GM12878 (cell line): ENCODE measurements at regions not wholly inside any gene's neighbourhood (a gene's known extent, or its start where the extent isn't known, plus 50 kb on each side); places are given as distances from the start of the nearest gene placed in this dataset.

Experiments
- ATAC-seq: fragments of 200-7000 bp; cut with Tn5 transposase; 3 replicates; pipeline ENCODE4 v1.9.1; 2020; ENCODE audit warnings: mild to moderate bottlenecking, moderate library complexity
- BruUV-seq: library from RNA; stranded (reverse); fragments of 400-500 nt; replicated peaks from 2 replicates; lab custom pipeline; 2021; lab: Mats Ljungman, UMichigan
- CTCF ChIA-PET: fragments of 300-600 bp; sonication (Branson Sonifier 250); formaldehyde crosslinking; extraction: SDS; loops from one replicate; lab custom pipeline; 2021; ENCODE audit warnings: inconsistent platforms; lab: Yijun Ruan, JAX
- POLR2A ChIA-PET: fragments of 350-600 bp; formaldehyde crosslinking; extraction: SDS; loops from one replicate; lab custom pipeline; 2021; ENCODE audit warnings: inconsistent platforms; lab: Charles Lee
- RAD21 ChIA-PET: fragments of 300-600 bp; sonication (Branson Sonifier 250); formaldehyde crosslinking; loops from one replicate; lab custom pipeline; 2023; ENCODE audit warnings: antibody characterized with exemption; ENCODE audit not compliant: unreplicated experiment; lab: Charles Lee
- SMC1A ChIA-PET: fragments of 300-600 bp; sonication (Branson Sonifier 250); formaldehyde crosslinking; loops from one replicate; lab custom pipeline; 2023; ENCODE audit not compliant: unreplicated experiment, uncharacterized antibody; lab: Charles Lee
- DNase-seq: peaks from one replicate; pipeline ENCODE4 v3.0.0-alpha.2; 2011; ENCODE audit warnings: low read depth, low spot score
- FAIRE-seq: peaks from 3 replicates; lab custom pipeline; 2011; peaks lifted over from hg19 to GRCh38; lab: Jason Lieb, UNC
- H2AFZ ChIP-seq: 2 replicates; pipeline ENCODE4 v1.6.0; 2011; ENCODE audit warnings: low read depth, low read length, control low read depth; ENCODE audit not compliant: control insufficient read depth
- H3K27ac ChIP-seq: 2 replicates; pipeline ENCODE4 v1.5.1; 2011; ENCODE audit warnings: control low read depth; ENCODE audit not compliant: control insufficient read depth, insufficient read depth
- H3K27me3 ChIP-seq, 2 experiments: replicated peaks in 1 of 2; 2 replicates each; pipeline versions ENCODE4 v1.6.0 to v1.6.1; 2011; ENCODE audit warnings: low read length in 1 of 2; ENCODE audit not compliant: control insufficient read depth in 2 of 2, insufficient read depth in 2 of 2
- H3K36me3 ChIP-seq, 2 experiments: 2 replicates each; pipeline ENCODE4 v1.5.1; 2011; ENCODE audit warnings: low read length in 1 of 2; ENCODE audit not compliant: control insufficient read depth in 2 of 2, insufficient read depth in 2 of 2
- H3K4me1 ChIP-seq: 2 replicates; pipeline ENCODE4 v1.6.1; 2011; ENCODE audit warnings: mild to moderate bottlenecking, low read length, moderate library complexity, mixed read lengths; ENCODE audit not compliant: control insufficient read depth, insufficient read depth
- H3K4me2 ChIP-seq: 2 replicates; pipeline ENCODE4 v1.6.0; 2011; ENCODE audit warnings: control low read depth; ENCODE audit not compliant: control insufficient read depth, insufficient read depth
- H3K4me3 ChIP-seq: fragments of 200-600 bp; sonication (generic); 2 replicates; pipeline ENCODE4 v1.5.1; 2016
- H3K79me2 ChIP-seq: 2 replicates; pipeline ENCODE4 v1.6.0; 2011; ENCODE audit warnings: low read length; ENCODE audit not compliant: control insufficient read depth, insufficient read depth
- H3K9ac ChIP-seq: 2 replicates; pipeline ENCODE4 v1.8.0; 2011; ENCODE audit warnings: low read length, control low read depth, mixed read lengths; ENCODE audit not compliant: control insufficient read depth, insufficient read depth
- H3K9me3 ChIP-seq: replicated peaks from 3 replicates; pipeline ENCODE4 v1.5.1; 2011; ENCODE audit warnings: mild to moderate bottlenecking, low read length; ENCODE audit not compliant: control insufficient read depth, insufficient read depth
- H4K20me1 ChIP-seq: 2 replicates; pipeline ENCODE4 v1.6.0; 2011; ENCODE audit not compliant: control insufficient read depth, insufficient read depth
- ATF7 ChIP-seq: fragments of 450-650 bp; IDR thresholded peaks from 2 replicates; pipeline ENCODE4 v1.6.1; 2016; ENCODE audit warnings: low read depth, mild to moderate bottlenecking
- BCLAF1 ChIP-seq: fragments of 450-650 bp; IDR thresholded peaks from 2 replicates; pipeline ENCODE4 v1.6.1; 2017; ENCODE audit warnings: antibody characterized with exemption, mild to moderate bottlenecking, moderate library complexity
- BRCA1 ChIP-seq: IDR thresholded peaks from 2 replicates; pipeline ENCODE4 v1.6.1; 2011; ENCODE audit warnings: low read depth, low read length, improper control_type of control experiment
- E2F4 ChIP-seq: IDR thresholded peaks from 2 replicates; pipeline ENCODE4 v1.6.1; 2012; ENCODE audit warnings: low read depth, low read length, improper control_type of control experiment
- EED ChIP-seq: sonication (generic); IDR thresholded peaks from 2 replicates; pipeline ENCODE4 v1.6.1; 2016; ENCODE audit warnings: antibody characterized with exemption, low read depth
- ETV6 ChIP-seq, 2 experiments: fragments of 450-650 bp in 1 of 2; IDR thresholded peaks in 1 of 2; conservative IDR thresholded peaks in 1 of 2; 2 replicates each; pipeline ENCODE4 v1.6.1; 2014; ENCODE audit warnings: antibody characterized with exemption in 1 of 2, borderline replicate concordance in 1 of 2, low read depth in 1 of 2, mild to moderate bottlenecking in 1 of 2, moderate library complexity in 1 of 2
- HCFC1 ChIP-seq: fragments of 150-350 bp; IDR thresholded peaks from 2 replicates; pipeline ENCODE4 v1.6.1; 2014; ENCODE audit warnings: low read length
- HDAC6 ChIP-seq: fragments of 200-600 bp; sonication (generic); IDR thresholded peaks from one replicate; pipeline ENCODE4 v1.8.0; 2017; ENCODE audit warnings: antibody characterized with exemption; ENCODE audit not compliant: unreplicated experiment
- KDM1A ChIP-seq: fragments of 200-600 bp; sonication (generic); IDR thresholded peaks from 2 replicates; pipeline ENCODE4 v1.6.1; 2016; ENCODE audit warnings: borderline replicate concordance
- KLF5 ChIP-seq: fragments of 450-650 bp; IDR thresholded peaks from 2 replicates; pipeline ENCODE4 v1.6.1; 2014; ENCODE audit warnings: mild to moderate bottlenecking; ENCODE audit not compliant: partially characterized antibody
- MYC ChIP-seq: IDR thresholded peaks from 2 replicates; pipeline ENCODE4 v1.6.1; 2011; ENCODE audit warnings: mild to moderate bottlenecking, low read length, moderate library complexity, inconsistent platforms; ENCODE audit not compliant: insufficient read depth, insufficient replicate concordance, insufficient read length, severe bottlenecking
- RB1 ChIP-seq: fragments of 450-650 bp; formaldehyde crosslinking; IDR thresholded peaks from 2 replicates; pipeline ENCODE4 v1.6.1; 2017; ENCODE audit warnings: mild to moderate bottlenecking, borderline replicate concordance
- RUNX3 ChIP-seq: IDR thresholded peaks from 2 replicates; pipeline ENCODE4 v1.6.1; 2012; ENCODE audit warnings: low read length, inconsistent platforms
- SRF ChIP-seq, 2 experiments: IDR thresholded peaks; 2 replicates each; pipeline ENCODE4 v1.6.1; 2011; ENCODE audit warnings: low read depth in 2 of 2, low read length in 2 of 2, mild to moderate bottlenecking in 1 of 2, moderate library complexity in 1 of 2
- TCF3 ChIP-seq: IDR thresholded peaks from 2 replicates; pipeline ENCODE4 v1.6.1; 2012; ENCODE audit warnings: low read depth, mild to moderate bottlenecking, low read length, borderline replicate concordance; ENCODE audit not compliant: insufficient read depth
- TCF7 ChIP-seq: IDR thresholded peaks from 2 replicates; pipeline ENCODE4 v1.6.1; 2014; ENCODE audit warnings: antibody characterized with exemption, borderline replicate concordance
- YY1 ChIP-seq: IDR thresholded peaks from 2 replicates; pipeline ENCODE4 v1.6.1; 2011; ENCODE audit warnings: low read depth, mild to moderate bottlenecking, low read length
- ZNF274 ChIP-seq: IDR thresholded peaks from one replicate; pipeline ENCODE4 v1.8.0; 2011; ENCODE audit not compliant: insufficient read length, insufficient read depth
- WGBS: methylation state at CpG from one replicate; pipeline ENCODE4 v1.1.6; 2016; ENCODE audit warnings: low lambda C conversion rate; ENCODE audit not compliant: insufficient replicate concordance, insufficient coverage; ENCODE audit errors: missing lambda C conversion rate; 5-methylcytosine and 5-hydroxymethylcytosine counted together
- in situ Hi-C: fragments of 300-500 bp; cut with MboI; formaldehyde crosslinking; loops from 9 replicates; pipeline ENCODE4 v1.14.3; 2018; ENCODE audit warnings: mixed read lengths
- intact Hi-C: fragments of 100-400 bp; cut with micrococcal nuclease; formaldehyde crosslinking; loops from one replicate; pipeline ENCODE4 v1.14.2; 2022; ENCODE audit not compliant: unreplicated experiment

DNA sequence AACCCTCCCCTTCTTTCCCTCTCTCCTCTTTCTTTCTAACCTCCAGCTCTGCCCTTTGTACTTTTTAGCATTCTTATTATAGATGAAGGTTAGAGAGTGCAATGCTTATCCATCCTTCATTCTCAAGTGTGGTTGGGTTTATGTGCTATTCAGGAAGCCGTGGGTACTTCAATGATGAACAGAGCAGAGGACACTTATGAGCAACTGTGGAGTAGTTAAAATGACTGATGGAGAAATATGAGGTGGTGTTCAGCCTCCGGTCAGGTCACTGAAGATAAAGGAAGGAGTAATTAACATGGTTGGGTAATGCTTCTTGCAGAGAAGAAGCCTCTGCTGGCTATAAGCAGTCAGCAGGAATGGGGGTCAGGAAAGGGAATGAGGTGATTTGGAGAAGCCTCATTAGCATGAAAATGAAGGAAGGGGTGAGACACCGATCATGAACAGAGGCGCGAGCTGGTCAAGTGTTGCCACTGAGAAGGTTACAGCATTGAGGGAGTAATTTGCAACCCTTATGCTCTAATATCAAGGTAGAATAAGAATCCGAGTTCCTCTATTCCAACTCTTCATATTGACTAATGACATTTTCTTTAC lies 174.7 kb downstream of the LPIN1 start (continued):
- TF ChIP-seq BRCA1 = no peak
- no peak for TF ChIP-seq TCF3
- TF ChIP-seq MYC = no peak
- TF ChIP-seq KLF5 = no peak
- no peak for TF ChIP-seq ZNF274
- TF ChIP-seq TCF7 = no peak

DNA sequence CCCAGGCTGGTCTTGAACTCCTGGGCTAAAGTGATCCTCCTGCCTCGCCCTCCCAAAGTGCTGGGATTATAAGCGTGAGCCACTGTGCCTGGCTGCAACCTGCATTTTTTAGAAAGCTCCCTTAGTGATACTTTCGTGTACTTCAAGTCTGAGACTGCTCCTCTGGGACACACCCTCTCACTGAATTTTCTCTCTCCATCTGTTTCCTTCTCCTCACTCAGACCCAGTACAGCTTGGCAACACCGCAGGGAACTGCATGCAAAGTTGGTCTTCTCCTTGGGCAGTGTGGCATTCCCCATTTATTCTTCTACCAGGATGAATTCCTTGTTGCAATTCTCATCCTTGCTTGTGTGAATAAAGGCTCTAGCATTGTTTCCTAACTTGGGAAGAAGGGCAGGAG lies 175.9 kb downstream of the LPIN1 start:
- no TSS peak for BruUV-seq
- DNase-seq (no peak), FAIRE-seq (no peak), ATAC-seq (no peak)
- no peak overlapping the region for H3K27ac ChIP-seq
- H2AFZ ChIP-seq = no peak overlapping the region
- H3K9ac ChIP-seq = no peak overlapping the region
- in situ Hi-C loops (no loop called here), intact Hi-C loops (no loop called here)
- CTCF ChIA-PET = no interaction called here
- POLR2A ChIA-PET = no interaction called here
- WGBS = 78% methylated on average over 4 of the region's 4 CpGs
- SMC1A ChIA-PET = interaction anchor here (0.9 kb wide), 1 partner anchor 26 kb away, joined by 3 read pairs; no protein-coding TSS in a partner anchor
- H3K9me3 ChIP-seq = no peaks in the 10 kb centered on the region
- H4K20me1 ChIP-seq = no peaks in the 10 kb centered on the region
- H3K36me3 ChIP-seq = peaks cover 0 to 2% of the 10 kb centered on the region in 2 experiments; a peak in 3 of 4 replicates
- H3K4me3 ChIP-seq = no peak overlapping the region
- H3K4me1 ChIP-seq = no peaks in the 10 kb centered on the region
- peaks cover 6% of the 10 kb centered on the region for H3K79me2 ChIP-seq
- RAD21 ChIA-PET = no interaction called here
- H3K27me3 ChIP-seq = no peaks in the 10 kb centered on the region
- H3K4me2 ChIP-seq = no peak overlapping the region
- TF ChIP-seq BCLAF1 = no peak
- TF ChIP-seq RB1 = no peak
- TF ChIP-seq EED = no peak
- no peak for TF ChIP-seq YY1
- TF ChIP-seq ETV6 (conservative IDR thresholded peaks at IDR 0.05 in 1 of 2, IDR thresholded peaks at IDR 0.05 in 1 of 2; ENCODE audit: borderline replicate concordance in 1 of 2, low read depth in 1 of 2) = no peak
- TF ChIP-seq SRF (IDR thresholded peaks at IDR 0.05; ENCODE audit: low read depth in 2 of 2, low read length in 2 of 2) = no peak
- TF ChIP-seq ATF7 = no peak
- TF ChIP-seq HDAC6 = no peak
- no peak for TF ChIP-seq HCFC1
- no peak for TF ChIP-seq KDM1A
- TF ChIP-seq E2F4 = no peak
- no peak for TF ChIP-seq RUNX3
